ENCODE measurements at regions not wholly inside any gene's neighbourhood (a gene's known extent, or its start where the extent isn't known, plus 50 kb on each side); places are given as distances from the start of the nearest gene placed in this dataset.

DNA sequence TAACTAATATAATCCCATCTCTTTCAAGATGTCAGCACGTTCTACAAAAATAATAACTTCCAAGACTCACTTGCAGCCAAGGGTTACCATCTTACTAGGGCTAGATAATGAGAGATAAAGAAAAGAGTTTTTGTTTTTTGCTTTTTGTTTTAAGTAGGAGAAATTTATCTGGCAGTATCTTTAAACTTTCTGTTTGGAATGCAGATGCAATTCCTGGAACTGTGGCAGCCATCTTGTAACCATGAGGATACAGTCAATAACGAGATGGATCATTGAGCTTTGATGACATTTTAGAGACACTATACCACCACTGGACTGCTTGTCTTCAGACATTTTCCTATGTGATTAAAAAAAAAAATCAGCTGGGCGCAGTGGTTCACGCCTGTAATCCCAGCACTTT, 171.2 kb upstream of the ARID2 start:
- DNase-seq (ENCODE audit: insufficient read length, low spot score, missing footprints), result no peak

DNA sequence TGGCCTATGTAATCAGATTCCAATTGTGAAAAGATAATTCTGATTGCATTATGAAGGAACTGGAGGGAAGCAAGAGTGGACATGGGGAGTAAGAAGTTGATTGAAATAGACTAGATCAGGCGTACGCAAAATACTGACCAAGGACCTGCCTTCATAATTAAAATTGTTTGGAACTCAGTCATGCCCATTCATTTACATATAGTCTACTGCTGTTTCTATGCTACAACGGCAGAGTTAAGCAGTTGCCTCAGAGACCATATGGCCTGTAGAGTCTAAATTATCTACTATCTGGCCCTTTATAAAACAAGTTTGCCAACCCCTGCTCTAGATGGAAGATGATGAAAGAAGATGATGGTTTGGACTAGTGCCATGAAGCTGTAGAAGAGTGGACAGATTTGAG, 170.0 kb upstream of the ARID2 start:
- H3K27me3 ChIP-seq (ENCODE audit: insufficient read depth, low read length), result no peaks in the 10 kb centered on the region
- H3K9me3 ChIP-seq (ENCODE audit: low read depth, low read length), result no peaks in the 10 kb centered on the region
- DNase-seq (ENCODE audit: insufficient read length, low spot score, missing footprints), result no peak
- H3K79me2 ChIP-seq (ENCODE audit: insufficient read depth, low read length), result no peaks in the 10 kb centered on the region
- H4K20me1 ChIP-seq (ENCODE audit: insufficient read depth, low read length), result no peaks in the 10 kb centered on the region
- H3K4me3 ChIP-seq (ENCODE audit: insufficient read depth, low read length), result no peak overlapping the region
- H2AFZ ChIP-seq (ENCODE audit: low read length), result no peak overlapping the region
- H3K4me2 ChIP-seq (ENCODE audit: insufficient read depth, low read length), result no peak overlapping the region
- H3K4me1 ChIP-seq (ENCODE audit: insufficient read depth, low read length), result no peaks in the 10 kb centered on the region
- H3K36me3 ChIP-seq (ENCODE audit: insufficient read depth, low read length), result no peaks in the 10 kb centered on the region
- TF ChIP-seq, protein P1, sequence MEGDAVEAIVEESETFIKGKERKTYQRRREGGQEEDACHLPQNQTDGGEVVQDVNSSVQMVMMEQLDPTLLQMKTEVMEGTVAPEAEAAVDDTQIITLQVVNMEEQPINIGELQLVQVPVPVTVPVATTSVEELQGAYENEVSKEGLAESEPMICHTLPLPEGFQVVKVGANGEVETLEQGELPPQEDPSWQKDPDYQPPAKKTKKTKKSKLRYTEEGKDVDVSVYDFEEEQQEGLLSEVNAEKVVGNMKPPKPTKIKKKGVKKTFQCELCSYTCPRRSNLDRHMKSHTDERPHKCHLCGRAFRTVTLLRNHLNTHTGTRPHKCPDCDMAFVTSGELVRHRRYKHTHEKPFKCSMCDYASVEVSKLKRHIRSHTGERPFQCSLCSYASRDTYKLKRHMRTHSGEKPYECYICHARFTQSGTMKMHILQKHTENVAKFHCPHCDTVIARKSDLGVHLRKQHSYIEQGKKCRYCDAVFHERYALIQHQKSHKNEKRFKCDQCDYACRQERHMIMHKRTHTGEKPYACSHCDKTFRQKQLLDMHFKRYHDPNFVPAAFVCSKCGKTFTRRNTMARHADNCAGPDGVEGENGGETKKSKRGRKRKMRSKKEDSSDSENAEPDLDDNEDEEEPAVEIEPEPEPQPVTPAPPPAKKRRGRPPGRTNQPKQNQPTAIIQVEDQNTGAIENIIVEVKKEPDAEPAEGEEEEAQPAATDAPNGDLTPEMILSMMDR (IDR thresholded peaks at IDR 0.05; ENCODE audit: extremely low read depth, low read depth, low read length), result no peak
- H3K27ac ChIP-seq (ENCODE audit: low read depth, low read length), result no peak overlapping the region

More for the DNA sequence above, 171.2 kb upstream of the ARID2 start:
- Histone ChIP-seq H3K27me3 (ENCODE audit: insufficient read depth, low read length) (no peaks in the 10 kb centered on the region), H2AFZ (ENCODE audit: low read length) (no peak overlapping the region), H3K4me2 (ENCODE audit: insufficient read depth, low read length) (no peak overlapping the region), H3K9me3 (ENCODE audit: low read depth, low read length) (no peaks in the 10 kb centered on the region), H3K4me1 (ENCODE audit: insufficient read depth, low read length) (no peaks in the 10 kb centered on the region), H3K79me2 (ENCODE audit: insufficient read depth, low read length) (no peaks in the 10 kb centered on the region), H3K4me3 (ENCODE audit: insufficient read depth, low read length) (no peak overlapping the region), H4K20me1 (ENCODE audit: insufficient read depth, low read length) (no peaks in the 10 kb centered on the region), H3K36me3 (ENCODE audit: insufficient read depth, low read length) (no peaks in the 10 kb centered on the region), H3K27ac (ENCODE audit: low read depth, low read length) (no peak overlapping the region)
- TF ChIP-seq, protein P1 (IDR thresholded peaks at IDR 0.05; ENCODE audit: extremely low read depth, low read depth, low read length), result no peak

DNA sequence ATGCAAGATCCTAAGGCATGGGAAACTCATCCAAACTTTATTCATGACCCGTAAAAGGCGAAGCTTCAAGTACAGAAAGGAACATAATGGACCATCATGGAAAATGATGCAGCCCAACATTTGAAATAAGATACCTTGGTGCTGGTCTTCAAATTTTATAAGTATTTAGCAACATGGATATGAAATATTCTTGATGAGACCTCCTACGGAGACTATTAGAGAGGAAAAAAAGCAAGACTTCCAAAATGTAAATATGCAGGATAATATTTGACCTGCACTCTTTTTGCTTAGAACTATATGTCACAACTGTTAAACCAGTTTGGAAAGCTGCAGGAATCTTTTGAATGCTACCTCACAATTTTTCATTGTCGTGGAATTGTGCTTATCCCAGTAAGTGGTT, 168.8 kb upstream of the ARID2 start:
- H3K36me3 ChIP-seq (ENCODE audit: insufficient read depth, low read length), result no peaks in the 10 kb centered on the region
- H3K27me3 ChIP-seq (ENCODE audit: insufficient read depth, low read length), result no peaks in the 10 kb centered on the region
- H3K4me1 ChIP-seq (ENCODE audit: insufficient read depth, low read length), result no peaks in the 10 kb centered on the region
- no peak overlapping the region for H3K4me3 ChIP-seq (ENCODE audit: insufficient read depth, low read length)
- H3K9me3 ChIP-seq (ENCODE audit: low read depth, low read length), result no peaks in the 10 kb centered on the region
- TF ChIP-seq, protein P1 (IDR thresholded peaks at IDR 0.05; ENCODE audit: extremely low read depth, low read depth, low read length), result no peak
- no peak for DNase-seq (ENCODE audit: insufficient read length, low spot score, missing footprints)
- no peaks in the 10 kb centered on the region for H3K79me2 ChIP-seq (ENCODE audit: insufficient read depth, low read length)
- H3K4me2 ChIP-seq (ENCODE audit: insufficient read depth, low read length), result no peak overlapping the region
- no peak overlapping the region for H3K27ac ChIP-seq (ENCODE audit: low read depth, low read length)
- no peak overlapping the region for H2AFZ ChIP-seq (ENCODE audit: low read length)
- H4K20me1 ChIP-seq (ENCODE audit: insufficient read depth, low read length), result no peaks in the 10 kb centered on the region

DNA sequence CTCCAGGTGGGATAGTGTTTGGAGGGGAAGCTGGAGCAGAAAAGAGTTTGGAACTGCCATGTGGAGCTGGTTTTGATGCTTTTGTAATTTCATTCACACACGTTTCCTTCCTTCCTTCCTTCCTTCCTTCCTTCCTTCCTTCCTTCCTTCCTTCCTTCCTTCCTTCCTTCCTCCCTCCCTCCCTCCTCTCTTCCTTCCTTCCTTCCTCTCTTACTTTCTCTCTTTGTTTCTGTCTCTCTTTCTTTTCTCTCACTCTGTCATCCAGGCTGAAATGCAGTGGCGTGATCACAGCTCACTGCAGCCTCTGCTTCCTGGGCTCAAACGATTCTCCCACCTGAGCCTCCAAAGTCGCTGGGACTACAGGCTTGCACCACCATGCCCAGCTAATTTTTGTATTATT, 168.0 kb upstream of the ARID2 start:
- no peak for DNase-seq (ENCODE audit: insufficient read length, low spot score, missing footprints)
- H3K27ac ChIP-seq (ENCODE audit: low read depth, low read length), result no peak overlapping the region
- no peaks in the 10 kb centered on the region for H3K79me2 ChIP-seq (ENCODE audit: insufficient read depth, low read length)
- H2AFZ ChIP-seq (ENCODE audit: low read length), result no peak overlapping the region
- H3K27me3 ChIP-seq (ENCODE audit: insufficient read depth, low read length), result no peaks in the 10 kb centered on the region
- H3K9me3 ChIP-seq (ENCODE audit: low read depth, low read length), result no peaks in the 10 kb centered on the region
- TF ChIP-seq, protein P1 (IDR thresholded peaks at IDR 0.05; ENCODE audit: extremely low read depth, low read depth, low read length), result no peak
- H4K20me1 ChIP-seq (ENCODE audit: insufficient read depth, low read length), result no peaks in the 10 kb centered on the region
- no peaks in the 10 kb centered on the region for H3K4me1 ChIP-seq (ENCODE audit: insufficient read depth, low read length)
- H3K4me3 ChIP-seq (ENCODE audit: insufficient read depth, low read length), result no peak overlapping the region
- no peak overlapping the region for H3K4me2 ChIP-seq (ENCODE audit: insufficient read depth, low read length)
- H3K36me3 ChIP-seq (ENCODE audit: insufficient read depth, low read length), result no peaks in the 10 kb centered on the region
